ENCODE measurements at regions not wholly inside any gene's neighbourhood (a gene's known extent, or its start where the extent isn't known, plus 50 kb on each side); places are given as distances from the start of the nearest gene placed in this dataset.

GRCh38 chr21:35840949-35841348 lies 219.4 kb downstream of the SETD4 start:
- H3K27me3 Mint-ChIP-seq (ENCODE audit: low read depth), result no peaks in the 10 kb centered on the region
- no peak overlapping the region for H3K27ac Mint-ChIP-seq (ENCODE audit: unreplicated experiment)
- peaks cover 15% of the 10 kb centered on the region for H3K4me1 Mint-ChIP-seq (ENCODE audit: low read depth)
- TF ChIP-seq CTCF (IDR thresholded peaks at IDR 0.05), result no peak
- H3K9me3 Mint-ChIP-seq (ENCODE audit: low read depth), result no peaks in the 10 kb centered on the region
- H3K4me3 Mint-ChIP-seq (ENCODE audit: unreplicated experiment), result no peak overlapping the region
- no peak for DNase-seq (ENCODE audit: low spot score)
- peaks cover 1% of the 10 kb centered on the region for H3K36me3 Mint-ChIP-seq (ENCODE audit: low read depth)

- TF ChIP-seq CTCF (IDR thresholded peaks at IDR 0.05), result peak; percentile 97
- no peak for DNase-seq (ENCODE audit: low spot score)
- H3K4me3 Mint-ChIP-seq (ENCODE audit: unreplicated experiment), result no peak overlapping the region
- no peaks in the 10 kb centered on the region for H3K9me3 Mint-ChIP-seq (ENCODE audit: low read depth)
- H3K27me3 Mint-ChIP-seq (ENCODE audit: low read depth), result no peaks in the 10 kb centered on the region
- peaks cover 1% of the 10 kb centered on the region for H3K36me3 Mint-ChIP-seq (ENCODE audit: low read depth)
- H3K27ac Mint-ChIP-seq (ENCODE audit: unreplicated experiment), result no peak overlapping the region
- H3K4me1 Mint-ChIP-seq (ENCODE audit: low read depth), result peaks cover 15% of the 10 kb centered on the region
Measured at GRCh38 chr21:35840197-35840799, 220.0 kb downstream of the SETD4 start.

GRCh38 chr21:35838987-35839763 lies 221.2 kb downstream of the SETD4 start:
- Mint-ChIP-seq H3K27me3 (ENCODE audit: low read depth) (no peaks in the 10 kb centered on the region), H3K36me3 (ENCODE audit: low read depth) (peaks cover 1% of the 10 kb centered on the region), H3K4me1 (ENCODE audit: low read depth) (peaks cover 15% of the 10 kb centered on the region), H3K9me3 (ENCODE audit: low read depth) (no peaks in the 10 kb centered on the region), H3K27ac (ENCODE audit: unreplicated experiment) (no peak overlapping the region), H3K4me3 (ENCODE audit: unreplicated experiment) (no peak overlapping the region)
- no peak for TF ChIP-seq CTCF (IDR thresholded peaks at IDR 0.05)
- no peak for DNase-seq (ENCODE audit: low spot score)

GRCh38 chr21:35838350-35838749 lies 222.0 kb downstream of the SETD4 start:
- no peaks in the 10 kb centered on the region for H3K27me3 Mint-ChIP-seq (ENCODE audit: low read depth)
- peaks cover 1% of the 10 kb centered on the region for H3K36me3 Mint-ChIP-seq (ENCODE audit: low read depth)
- no peak overlapping the region for H3K27ac Mint-ChIP-seq (ENCODE audit: unreplicated experiment)
- DNase-seq (ENCODE audit: low spot score), result no peak
- H3K4me3 Mint-ChIP-seq (ENCODE audit: unreplicated experiment), result no peak overlapping the region
- no peak for TF ChIP-seq CTCF (IDR thresholded peaks at IDR 0.05)
- no peaks in the 10 kb centered on the region for H3K9me3 Mint-ChIP-seq (ENCODE audit: low read depth)
- peaks cover 17% of the 10 kb centered on the region for H3K4me1 Mint-ChIP-seq (ENCODE audit: low read depth)

- Mint-ChIP-seq H3K9me3 (ENCODE audit: low read depth) (no peaks in the 10 kb centered on the region), H3K27ac (ENCODE audit: unreplicated experiment) (no peak overlapping the region), H3K36me3 (ENCODE audit: low read depth) (peaks cover 1% of the 10 kb centered on the region), H3K27me3 (ENCODE audit: low read depth) (peaks cover 4% of the 10 kb centered on the region), H3K4me3 (ENCODE audit: unreplicated experiment) (no peak overlapping the region), H3K4me1 (ENCODE audit: low read depth) (peaks cover 5% of the 10 kb centered on the region)
- no peak for TF ChIP-seq CTCF (IDR thresholded peaks at IDR 0.05)
- no peak for DNase-seq (ENCODE audit: low spot score)
Measured at GRCh38 chr21:35833991-35834390, 226.3 kb downstream of the SETD4 start.
